ENCODE measurements at regions not wholly inside any gene's neighbourhood (a gene's known extent, or its start where the extent isn't known, plus 50 kb on each side); places are given as distances from the start of the nearest gene placed in this dataset.

- no peak for DNase-seq
Measured at GRCh38 chr1:208598021-208598420, 353.8 kb upstream of the PLXNA2 start.

- DNase-seq = no peak
Measured at GRCh38 chr1:208599063-208599462, 354.9 kb upstream of the PLXNA2 start.

GRCh38 chr1:208600456-208601190 is 356.4 kb upstream of the PLXNA2 start:
- no peak for DNase-seq

GRCh38 chr1:208601561-208601960 is 357.4 kb upstream of the PLXNA2 start:
- no peak for DNase-seq

- DNase-seq = no peak
Measured at GRCh38 chr1:208603721-208604120, 359.5 kb upstream of the PLXNA2 start.

- DNase-seq = no peak
Measured at GRCh38 chr1:208604295-208604694, 360.1 kb upstream of the PLXNA2 start.

GRCh38 chr1:208606959-208607358 is 362.8 kb upstream of the PLXNA2 start:
- DNase-seq = no peak

- no peak for DNase-seq
Measured at GRCh38 chr1:208607616-208608015, 363.4 kb upstream of the PLXNA2 start.

- DNase-seq = no peak
Measured at GRCh38 chr1:208614610-208615009, 370.4 kb upstream of the PLXNA2 start.

- DNase-seq = no peak
Measured at GRCh38 chr1:208615371-208615770, 371.2 kb upstream of the PLXNA2 start.

- DNase-seq = no peak
Measured at GRCh38 chr1:208616776-208617175, 372.6 kb upstream of the PLXNA2 start.

GRCh38 chr1:208628022-208628914 is 384.1 kb upstream of the PLXNA2 start:
- DNase-seq = no peak

GRCh38 chr1:208631092-208631491 is 386.9 kb upstream of the PLXNA2 start:
- DNase-seq = no peak

GRCh38 chr1:208631506-208631905 is 387.3 kb upstream of the PLXNA2 start:
- no peak for DNase-seq

- no peak for DNase-seq
Measured at GRCh38 chr1:208634346-208635140, 390.4 kb upstream of the PLXNA2 start.

GRCh38 chr1:208637181-208637580 is 393.0 kb upstream of the PLXNA2 start:
- no peak for DNase-seq

- no peak for DNase-seq
Measured at GRCh38 chr1:208639382-208639781, 395.2 kb upstream of the PLXNA2 start.

- DNase-seq = no peak
Measured at GRCh38 chr1:208640295-208640694, 396.1 kb upstream of the PLXNA2 start.

- DNase-seq = no peak
Measured at GRCh38 chr1:208641579-208642280, 397.5 kb upstream of the PLXNA2 start.

- DNase-seq = no peak
Measured at GRCh38 chr1:208643005-208643597, 398.9 kb upstream of the PLXNA2 start.

GRCh38 chr1:208644401-208645160 is 400.4 kb upstream of the PLXNA2 start:
- DNase-seq = peak; percentile 67

Data from NCI-H187 treated with DMSO at 0.1 percent for 48 hours (cell line).